ENCODE measurements at regions not wholly inside any gene's neighbourhood (a gene's known extent, or its start where the extent isn't known, plus 50 kb on each side); places are given as distances from the start of the nearest gene placed in this dataset.
"Not testable (repeated sequence)": the region's sequence is repeated elsewhere in the genome, so short reads cannot be mapped to it uniquely, and the experiment has no call there.

DNA sequence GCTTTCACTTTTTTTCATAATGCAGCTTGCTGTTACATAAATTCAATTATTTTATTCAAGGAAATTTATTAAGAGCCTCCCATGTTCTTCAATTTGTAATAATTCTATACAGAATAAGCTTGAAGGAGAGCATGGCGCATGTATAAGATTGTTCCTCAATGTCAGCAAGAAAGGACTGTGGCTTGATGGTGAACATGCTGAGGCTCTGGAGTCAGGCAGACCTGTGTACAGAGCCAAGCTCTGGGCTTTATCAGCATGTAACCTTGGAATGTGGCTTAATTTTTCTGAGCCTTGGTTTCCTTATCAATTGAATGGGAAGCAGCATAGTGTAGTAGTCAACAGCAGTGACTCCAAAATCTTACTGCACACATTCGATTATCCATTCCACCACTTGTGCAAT lies 92.4 kb downstream of the JRKL start:
- Mint-ChIP-seq H3K27ac (no peak overlapping the region), H3K36me3 (no peaks in the 10 kb centered on the region), H3K27me3 (peaks cover 8% of the 10 kb centered on the region), H3K4me1 (no peaks in the 10 kb centered on the region), H3K4me3 (no peak overlapping the region), H3K9me3 (ENCODE audit: low read depth) (no peaks in the 10 kb centered on the region)
- DNase-seq (no peak), ATAC-seq (no peak)
- CTCF ChIA-PET, result interaction anchor here (1.4 kb wide), 1 partner anchor 18 kb away, joined by 4 read pairs; no protein-coding TSS in a partner anchor

DNA sequence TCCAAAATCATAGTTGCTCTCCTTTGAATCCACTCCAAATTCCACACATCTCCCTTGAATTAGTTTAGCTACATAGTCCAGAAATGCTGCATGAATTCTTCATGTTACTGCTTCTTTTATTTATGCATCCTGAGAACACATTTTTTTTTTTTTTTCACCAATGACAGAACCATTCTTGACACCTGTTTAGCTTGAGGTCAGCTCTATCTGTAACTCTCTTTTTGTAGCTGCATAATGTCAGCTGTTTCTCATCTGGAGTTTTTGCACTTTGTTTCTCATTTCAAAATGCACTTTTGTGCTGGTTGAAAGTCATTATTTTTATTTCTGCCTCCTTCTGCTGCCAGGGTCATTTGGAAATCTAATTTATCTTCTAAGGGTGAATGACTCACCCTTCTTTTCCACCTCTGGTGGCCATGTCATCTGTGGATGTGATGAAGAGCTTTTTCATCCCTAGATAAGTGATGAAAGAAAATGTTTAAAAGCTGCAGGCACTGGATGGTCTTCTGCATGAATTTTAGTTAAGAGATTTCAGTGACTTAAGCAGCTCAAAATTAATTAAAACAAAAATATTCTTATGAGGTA lies 93.7 kb downstream of the JRKL start:
- Mint-ChIP-seq H3K27me3 (peaks cover 11% of the 10 kb centered on the region), H3K4me3 (no peak overlapping the region), H3K9me3 (ENCODE audit: low read depth) (no peaks in the 10 kb centered on the region), H3K27ac (no peak overlapping the region), H3K36me3 (no peaks in the 10 kb centered on the region), H3K4me1 (no peaks in the 10 kb centered on the region)
- DNase-seq (no peak), ATAC-seq (no peak)
- CTCF ChIA-PET, result interaction anchor here (1.2 to 1.4 kb wide), 2 partner anchors 14 to 19 kb away, joined by 3 to 4 read pairs; no protein-coding TSS in a partner anchor

DNA sequence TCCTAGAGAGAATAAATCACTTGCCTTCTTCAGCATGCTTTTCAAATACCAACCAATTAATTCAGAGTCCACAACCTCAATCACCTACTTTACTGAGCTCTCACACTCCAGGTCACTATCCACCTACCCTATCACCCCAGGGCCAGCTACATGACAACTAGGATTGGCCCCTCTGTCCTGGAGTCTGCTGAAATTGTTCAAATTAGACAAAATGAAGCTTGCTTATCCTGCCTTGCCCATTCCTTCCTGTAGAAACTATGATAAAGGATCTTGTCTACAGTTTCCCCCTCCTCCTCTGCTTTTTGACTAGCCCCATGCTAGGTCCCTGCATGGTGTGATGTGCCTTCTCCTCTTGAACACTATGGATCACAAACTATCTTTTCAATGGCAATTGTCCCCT lies 94.5 kb downstream of the JRKL start:
- no peak overlapping the region for H3K27ac Mint-ChIP-seq
- CTCF ChIA-PET, result no interaction called here
- no peak overlapping the region for H3K4me3 Mint-ChIP-seq
- no peaks in the 10 kb centered on the region for H3K4me1 Mint-ChIP-seq
- DNase-seq (no peak), ATAC-seq (no peak)
- H3K27me3 Mint-ChIP-seq, result peaks cover 12% of the 10 kb centered on the region
- no peaks in the 10 kb centered on the region for H3K36me3 Mint-ChIP-seq
- no peaks in the 10 kb centered on the region for H3K9me3 Mint-ChIP-seq (ENCODE audit: low read depth)

DNA sequence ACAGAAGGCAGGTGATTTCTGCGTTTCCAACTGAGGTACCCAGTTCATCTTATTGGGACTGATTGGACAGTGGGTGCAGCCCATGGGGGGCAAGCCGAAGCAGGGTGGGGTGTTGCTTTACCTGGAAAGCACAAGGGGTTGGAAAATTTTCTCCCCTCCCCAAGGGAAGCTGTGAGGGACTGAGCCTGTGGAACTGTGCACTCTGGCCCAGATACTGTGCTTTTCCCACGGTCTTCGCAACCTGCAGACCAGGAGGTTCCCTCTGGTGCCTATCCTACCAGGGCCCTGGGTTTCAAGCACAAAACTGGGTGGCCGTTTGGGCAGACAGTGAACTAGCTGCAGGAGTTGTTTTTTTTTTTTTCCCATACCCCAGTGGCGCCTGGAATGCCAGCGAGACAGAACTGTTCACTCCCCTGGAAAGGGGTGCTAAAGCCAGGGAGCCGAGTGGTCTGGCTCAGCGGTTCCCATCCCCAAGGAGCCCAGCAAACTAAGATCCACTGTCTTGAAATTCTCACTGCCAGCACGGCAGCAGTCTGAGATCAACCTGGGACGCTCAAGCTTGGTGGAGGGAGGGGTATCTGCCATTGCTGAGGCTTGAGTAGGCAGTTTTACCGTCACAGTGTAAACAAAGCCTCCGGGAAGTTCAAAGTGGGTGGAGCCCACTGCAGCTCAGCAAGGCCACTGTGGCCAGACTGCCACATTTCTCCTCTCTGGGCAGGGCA lies 97.2 kb downstream of the JRKL start:
- H3K4me3 Mint-ChIP-seq, result no peak overlapping the region
- ATAC-seq (no peak), DNase-seq (no peak)
- no peak overlapping the region for H3K27ac Mint-ChIP-seq
- H3K9me3 Mint-ChIP-seq (ENCODE audit: low read depth), result no peaks in the 10 kb centered on the region
- no peaks in the 10 kb centered on the region for H3K4me1 Mint-ChIP-seq
- H3K36me3 Mint-ChIP-seq, result no peaks in the 10 kb centered on the region
- peaks cover 24% of the 10 kb centered on the region for H3K27me3 Mint-ChIP-seq
- CTCF ChIA-PET, result no interaction called here

DNA sequence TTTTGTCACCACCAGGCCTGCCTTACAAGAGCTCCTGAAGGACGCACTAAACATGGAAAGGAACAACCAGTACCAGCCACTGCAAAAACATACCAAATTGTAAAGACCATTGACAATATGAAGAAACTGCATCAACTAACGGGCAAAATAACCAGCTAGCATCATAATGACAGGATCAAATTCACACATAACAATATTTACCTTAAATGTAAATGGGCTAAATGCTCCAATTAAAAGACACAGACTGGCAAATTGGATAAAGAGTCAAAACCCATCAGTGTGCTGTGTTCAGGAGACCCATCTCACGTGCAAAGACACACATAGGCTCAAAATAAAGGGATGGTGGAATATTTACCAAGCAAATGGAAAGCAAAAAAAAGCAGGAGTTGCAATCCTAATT lies 99.1 kb downstream of the JRKL start:
- H3K36me3 Mint-ChIP-seq; DNase-seq; H3K4me1 Mint-ChIP-seq; H3K4me3 Mint-ChIP-seq; ATAC-seq; H3K27ac Mint-ChIP-seq; H3K9me3 Mint-ChIP-seq (ENCODE audit: low read depth); CTCF ChIA-PET: not testable (repeated sequence)
- H3K27me3 Mint-ChIP-seq, result peaks cover 16% of the 10 kb centered on the region

DNA sequence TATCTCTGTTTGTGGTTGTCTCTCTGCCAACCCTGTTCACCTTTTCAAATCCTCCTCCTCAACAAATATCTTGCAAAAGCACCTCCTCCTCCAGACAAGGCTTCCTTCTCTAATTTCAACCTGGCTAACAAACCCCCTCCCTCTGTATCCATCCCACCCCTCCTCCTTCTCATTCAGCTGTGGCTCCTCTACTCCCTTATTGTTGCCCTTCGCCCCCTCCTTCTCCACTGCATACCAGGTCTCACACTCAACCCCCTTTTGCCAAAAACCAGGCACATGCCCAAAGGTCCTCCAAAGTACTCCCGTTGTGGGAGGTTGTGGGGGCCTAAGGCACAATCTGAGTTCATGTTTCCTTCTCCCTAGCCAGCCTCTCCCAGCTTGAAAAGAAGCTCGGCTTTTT lies 110.6 kb downstream of the JRKL start:
- no peaks in the 10 kb centered on the region for H3K9me3 Mint-ChIP-seq (ENCODE audit: low read depth)
- H3K27me3 Mint-ChIP-seq, result peaks cover 3% of the 10 kb centered on the region
- no peaks in the 10 kb centered on the region for H3K4me1 Mint-ChIP-seq
- no peak overlapping the region for H3K4me3 Mint-ChIP-seq
- ATAC-seq (no peak), DNase-seq (no peak)
- H3K36me3 Mint-ChIP-seq, result no peaks in the 10 kb centered on the region
- no peak overlapping the region for H3K27ac Mint-ChIP-seq
- CTCF ChIA-PET, result no interaction called here

DNA sequence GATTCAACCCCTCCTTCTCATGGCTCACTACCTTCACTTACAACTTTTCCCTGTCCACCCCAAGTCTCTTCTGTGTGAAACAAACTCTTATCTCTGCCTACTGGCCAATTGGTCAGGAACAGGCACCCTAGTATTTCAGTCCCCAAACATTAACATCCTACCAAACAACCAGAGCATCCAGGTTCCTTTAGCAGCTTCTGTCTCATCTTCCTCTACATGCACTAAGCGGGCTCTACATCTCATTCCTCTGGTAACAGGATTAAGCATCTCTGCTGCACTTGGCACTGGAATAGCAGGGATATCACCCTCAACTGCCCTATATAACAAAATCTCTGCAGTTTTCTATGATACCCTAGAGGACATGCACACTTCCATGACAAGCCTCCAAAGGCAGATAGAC lies 116.2 kb downstream of the JRKL start:
- no peaks in the 10 kb centered on the region for H3K27me3 Mint-ChIP-seq
- H3K9me3 Mint-ChIP-seq (ENCODE audit: low read depth), result no peaks in the 10 kb centered on the region
- H3K27ac Mint-ChIP-seq, result no peak overlapping the region
- H3K4me1 Mint-ChIP-seq, result no peaks in the 10 kb centered on the region
- ATAC-seq (no peak), DNase-seq (no peak)
- H3K36me3 Mint-ChIP-seq, result no peaks in the 10 kb centered on the region
- CTCF ChIA-PET, result no interaction called here
- no peak overlapping the region for H3K4me3 Mint-ChIP-seq

DNA sequence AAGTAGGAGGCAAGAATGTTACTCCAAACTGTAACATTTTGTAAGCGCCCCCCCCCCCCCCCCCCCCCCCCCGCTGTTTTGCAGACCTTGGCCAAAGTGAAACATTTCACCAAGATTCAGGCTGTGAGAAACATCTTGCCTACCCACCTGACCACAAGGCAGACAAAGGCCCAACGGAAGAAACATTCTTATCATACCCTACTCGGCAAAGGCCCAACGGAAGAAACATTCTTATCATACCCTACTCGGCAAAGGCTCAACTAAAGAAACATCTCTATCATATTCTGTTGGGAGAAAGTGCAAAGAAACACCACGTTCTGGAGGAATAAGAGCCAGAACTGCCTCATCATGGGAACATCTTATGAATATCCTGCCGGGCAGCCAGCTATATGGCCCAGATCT lies 117.1 kb downstream of the JRKL start:
- ATAC-seq (no peak), DNase-seq (no peak)
- Mint-ChIP-seq H3K36me3 (no peaks in the 10 kb centered on the region), H3K4me1 (no peaks in the 10 kb centered on the region), H3K27me3 (no peaks in the 10 kb centered on the region), H3K9me3 (ENCODE audit: low read depth) (no peaks in the 10 kb centered on the region), H3K4me3 (no peak overlapping the region), H3K27ac (no peak overlapping the region)
- CTCF ChIA-PET, result no interaction called here

DNA sequence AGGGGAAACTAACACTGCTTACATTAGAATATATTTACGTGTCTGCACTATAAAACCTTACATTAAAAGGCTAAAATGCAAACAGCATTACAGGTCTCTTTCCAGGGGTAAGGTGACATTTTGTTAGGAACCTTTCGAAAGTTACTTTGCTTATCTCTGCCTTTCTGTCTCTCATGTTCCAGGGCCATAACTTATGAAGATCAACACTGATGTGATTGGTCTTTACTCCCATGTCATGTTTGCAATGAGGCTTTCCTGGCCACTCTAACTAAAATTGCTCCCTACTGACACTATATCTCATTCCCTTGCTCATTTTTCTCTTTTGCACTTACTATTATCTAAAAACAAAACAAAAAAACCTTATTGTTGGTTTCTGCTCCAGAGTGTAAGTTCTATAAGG lies 119.0 kb downstream of the JRKL start:
- Mint-ChIP-seq H3K27ac (no peak overlapping the region), H3K36me3 (no peaks in the 10 kb centered on the region), H3K27me3 (no peaks in the 10 kb centered on the region), H3K9me3 (ENCODE audit: low read depth) (no peaks in the 10 kb centered on the region), H3K4me3 (no peak overlapping the region), H3K4me1 (no peaks in the 10 kb centered on the region)
- DNase-seq, result no peak
- CTCF ChIA-PET, result no interaction called here
- no peak for ATAC-seq

DNA sequence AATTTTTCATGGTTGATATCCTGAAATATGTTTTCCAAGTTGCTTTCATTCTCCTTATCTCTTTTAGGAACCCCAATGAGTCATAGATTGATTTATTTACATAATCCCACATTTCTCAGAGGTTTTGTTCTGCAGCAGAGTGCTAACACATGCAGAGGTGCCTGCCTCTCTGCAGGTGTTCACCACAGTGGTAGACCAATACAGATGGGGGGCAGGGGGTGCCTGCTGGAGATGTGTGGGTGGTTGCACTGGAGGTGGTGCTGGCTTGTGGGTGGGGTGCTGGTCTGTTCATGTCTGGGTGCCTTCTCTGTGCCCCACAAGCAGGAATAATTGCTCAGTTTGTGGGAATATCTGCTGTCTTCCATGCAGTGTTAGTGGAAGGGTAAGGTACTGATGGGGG lies 131.1 kb downstream of the JRKL start:
- Mint-ChIP-seq H3K9me3 (ENCODE audit: low read depth) (no peaks in the 10 kb centered on the region), H3K27me3 (no peaks in the 10 kb centered on the region), H3K4me1 (no peaks in the 10 kb centered on the region), H3K27ac (no peak overlapping the region), H3K36me3 (no peaks in the 10 kb centered on the region), H3K4me3 (no peak overlapping the region)
- ATAC-seq, result no peak
- DNase-seq, result no peak
- CTCF ChIA-PET, result no interaction called here

DNA sequence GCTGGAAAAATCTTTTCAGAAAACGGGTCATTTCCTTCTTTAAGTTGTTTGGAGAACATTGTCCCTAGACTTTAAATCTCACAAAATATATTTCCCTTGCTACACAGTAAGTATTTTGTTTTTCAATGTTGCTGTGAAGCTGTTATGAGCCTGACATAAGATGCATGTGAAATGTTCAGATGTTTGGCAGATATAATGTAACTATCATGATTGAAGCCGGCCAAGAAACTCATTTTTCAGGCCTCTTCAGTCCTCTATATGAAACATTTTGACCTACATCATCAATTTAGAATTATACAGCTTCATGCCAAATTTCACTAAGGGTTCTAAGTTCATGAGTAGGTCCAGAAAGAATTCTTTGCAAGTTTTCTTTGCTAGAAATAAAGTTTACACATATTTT lies 133.8 kb downstream of the JRKL start:
- H3K36me3 Mint-ChIP-seq, result no peaks in the 10 kb centered on the region
- H3K27me3 Mint-ChIP-seq, result no peaks in the 10 kb centered on the region
- no peak overlapping the region for H3K4me3 Mint-ChIP-seq
- H3K4me1 Mint-ChIP-seq, result no peaks in the 10 kb centered on the region
- CTCF ChIA-PET, result interaction anchor here (1.0 kb wide), 1 partner anchor 60 kb away, joined by 3 read pairs; no protein-coding TSS in a partner anchor
- DNase-seq (no peak), ATAC-seq (no peak)
- no peaks in the 10 kb centered on the region for H3K9me3 Mint-ChIP-seq (ENCODE audit: low read depth)
- no peak overlapping the region for H3K27ac Mint-ChIP-seq

DNA sequence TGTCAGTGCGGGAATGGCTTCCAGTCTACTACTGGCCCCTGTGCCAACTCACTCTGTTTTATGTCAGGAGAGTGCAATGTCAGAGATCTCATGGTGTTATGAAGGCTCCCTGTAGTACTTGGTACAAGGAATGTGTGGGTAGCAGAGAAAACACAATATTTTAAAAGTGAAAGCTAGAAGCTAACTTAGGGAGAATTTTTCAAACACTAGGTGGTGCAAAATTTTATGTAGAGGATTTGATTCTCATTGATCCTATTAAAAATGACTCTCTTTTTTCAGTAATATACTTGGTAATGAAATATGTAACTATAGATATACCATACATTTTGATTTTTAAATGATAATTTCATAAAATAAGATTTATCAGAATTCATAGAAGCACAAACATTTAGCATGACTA lies 134.7 kb downstream of the JRKL start:
- Mint-ChIP-seq H3K27me3 (no peaks in the 10 kb centered on the region), H3K27ac (no peak overlapping the region), H3K36me3 (no peaks in the 10 kb centered on the region), H3K4me3 (no peak overlapping the region), H3K9me3 (ENCODE audit: low read depth) (no peaks in the 10 kb centered on the region), H3K4me1 (no peaks in the 10 kb centered on the region)
- ATAC-seq (no peak), DNase-seq (no peak)
- CTCF ChIA-PET, result no interaction called here

DNA sequence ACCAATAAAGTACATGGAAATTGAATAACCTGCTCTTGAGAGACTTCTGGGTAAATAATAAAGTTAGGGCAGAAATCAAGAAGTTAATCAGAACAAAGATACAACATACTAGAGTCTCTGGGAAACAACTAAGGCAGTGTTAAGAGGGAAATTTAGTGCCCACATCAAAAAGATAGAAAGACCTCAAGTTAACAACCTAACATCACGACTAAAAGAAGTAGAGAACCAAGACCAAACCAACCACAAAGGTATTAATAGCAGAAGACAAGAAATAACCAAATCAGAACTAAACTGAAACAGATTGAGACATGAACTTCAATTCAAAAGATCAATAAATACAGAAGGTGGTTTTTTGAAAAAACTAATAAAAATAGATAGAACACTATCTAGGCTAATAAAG lies 140.7 kb downstream of the JRKL start:
- peaks cover 2% of the 10 kb centered on the region for H3K9me3 Mint-ChIP-seq (ENCODE audit: low read depth)
- ATAC-seq (no peak), DNase-seq (no peak)
- H3K4me3 Mint-ChIP-seq, result no peak overlapping the region
- CTCF ChIA-PET, result no interaction called here
- H3K36me3 Mint-ChIP-seq, result no peaks in the 10 kb centered on the region
- no peaks in the 10 kb centered on the region for H3K4me1 Mint-ChIP-seq
- H3K27ac Mint-ChIP-seq, result no peak overlapping the region
- no peaks in the 10 kb centered on the region for H3K27me3 Mint-ChIP-seq

DNA sequence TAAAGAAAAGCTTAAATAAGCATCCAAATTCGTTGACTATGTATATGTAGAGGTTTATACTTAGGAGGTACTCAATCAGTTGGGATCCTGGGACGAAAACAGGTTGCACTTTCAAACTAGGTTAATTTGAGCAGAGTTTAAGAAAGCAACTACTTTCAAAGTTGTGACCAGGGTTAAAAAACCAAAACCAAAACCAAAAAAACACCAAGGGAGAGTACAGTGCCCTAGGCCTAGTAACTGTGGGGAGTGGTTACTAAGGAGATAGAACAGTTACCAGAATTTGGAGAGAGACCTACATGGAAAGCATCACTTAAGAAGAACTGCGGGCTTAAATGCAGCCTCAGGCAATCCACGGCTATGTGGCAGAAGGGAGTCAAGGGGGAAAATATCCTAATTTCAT lies 148.3 kb downstream of the JRKL start:
- H3K4me1 Mint-ChIP-seq, result no peaks in the 10 kb centered on the region
- DNase-seq (no peak), ATAC-seq (no peak)
- H3K27me3 Mint-ChIP-seq, result peaks cover 4% of the 10 kb centered on the region
- H3K4me3 Mint-ChIP-seq, result no peak overlapping the region
- H3K36me3 Mint-ChIP-seq, result no peaks in the 10 kb centered on the region
- CTCF ChIA-PET, result no interaction called here
- H3K27ac Mint-ChIP-seq, result no peak overlapping the region
- no peaks in the 10 kb centered on the region for H3K9me3 Mint-ChIP-seq (ENCODE audit: low read depth)

Data from activated CD8-positive, alpha-beta memory T cell treated with anti-CD3 and anti-CD28 coated beads, Interleukin-2, amount 10 ng/mL, durations not matched to agents 7 days and 5 days (primary cell).